Kidney (tissue), 13 donors: ENCODE measurements at regions not wholly inside any gene's neighbourhood (a gene's known extent, or its start where the extent isn't known, plus 50 kb on each side); places are given as distances from the start of the nearest gene placed in this dataset.

Experiments
- DNase-seq, 5 donors: peaks; one replicate each; pipeline ENCODE4 v3.0.0-alpha.2; 2013 to 2020
- FAIRE-seq: peaks from 2 replicates; lab custom pipeline; 2012; peaks lifted over from hg19 to GRCh38; lab: Jason Lieb, UNC
- H3K27ac ChIP-seq, 2 donors: one replicate each; pipeline ENCODE4 v1.7.0; 2013; ENCODE audit warnings: low read depth in 2 of 2, low read length in 2 of 2, inconsistent platforms in 1 of 2
- H3K27me3 ChIP-seq: one replicate; pipeline ENCODE4 v1.7.1; 2013; ENCODE audit warnings: low read length, inconsistent platforms; ENCODE audit not compliant: control insufficient read depth, insufficient read depth
- H3K36me3 ChIP-seq, 3 donors: one replicate each; pipeline versions ENCODE4 v1.7.0 to v1.7.1; 2013; ENCODE audit warnings: low read length in 3 of 3, control low read depth in 1 of 3, inconsistent platforms in 1 of 3; ENCODE audit not compliant: insufficient read depth in 3 of 3, control insufficient read depth in 2 of 3
- H3K4me1 ChIP-seq, 3 donors: one replicate each; pipeline versions ENCODE4 v1.7.0 to v1.7.1; 2013; ENCODE audit warnings: low read length in 3 of 3, inconsistent platforms in 1 of 3, low read depth in 1 of 3; ENCODE audit not compliant: control insufficient read depth in 2 of 3, insufficient read depth in 2 of 3
- H3K4me3 ChIP-seq, 3 donors: one replicate each; pipeline versions ENCODE4 v1.7.0 to v1.8.1; 2013; ENCODE audit warnings: low read length in 3 of 3, control low read depth in 1 of 3, inconsistent platforms in 1 of 3
- H3K9ac ChIP-seq, 3 donors: one replicate each; pipeline versions ENCODE4 v1.7.0 to v1.7.1; 2013; ENCODE audit warnings: low read length in 3 of 3, control low read depth in 1 of 3, inconsistent platforms in 1 of 3
- H3K9me3 ChIP-seq, 3 donors: one replicate each; pipeline versions ENCODE4 v1.7.0 to v1.7.1; 2013; ENCODE audit warnings: low read length in 3 of 3, control low read depth in 1 of 3, inconsistent platforms in 1 of 3; ENCODE audit not compliant: control insufficient read depth in 2 of 3, insufficient read depth in 1 of 3
- intact Hi-C: fragments of 100-400 bp; cut with DNase I; formaldehyde crosslinking; loops from one replicate; pipeline ENCODE4 v1.11.1; 2022
- TF ChIP-seq, protein P1 (sequence below): IDR thresholded peaks from 3 replicates; pipeline ENCODE4 v1.5.1; 2012; ENCODE audit warnings: mild to moderate bottlenecking, moderate library complexity, borderline replicate concordance; ENCODE audit not compliant: insufficient read depth; ENCODE audit errors: extremely low read depth
- donor health status: control.
- donor health status: control.
- donor health status: control.
- donor health status: control.
- donor health status: control.
- donor health status: DM: yes; HTN: yes; CAD: no.
- donor health status: Normal renal cell carcinoma (clear cell type).

DNA sequence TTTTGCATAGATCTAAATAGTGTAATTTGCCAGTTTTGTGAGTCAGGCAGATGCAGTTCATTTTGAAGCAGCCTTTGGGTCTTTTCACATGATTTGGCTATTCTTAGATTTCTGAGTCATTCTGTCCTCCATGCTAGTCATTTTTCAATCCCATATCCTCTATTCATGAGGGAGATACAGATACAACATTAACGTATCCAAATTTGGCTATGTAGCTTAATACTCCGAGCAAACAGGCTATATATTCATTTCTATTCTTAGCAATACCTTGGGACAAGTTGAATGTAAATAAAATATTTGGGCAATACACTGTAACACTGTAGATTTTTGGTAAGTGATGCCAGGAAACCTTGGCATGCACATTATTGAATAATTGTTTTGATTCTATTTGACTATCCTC, 270.7 kb upstream of the PDE3A start:
- Histone ChIP-seq H3K9me3 (no peaks in the 10 kb centered on the region), H3K27me3 (no peaks in the 10 kb centered on the region), H3K27ac (no peak overlapping the region), H3K9ac (no peak overlapping the region), H3K4me1 (no peaks in the 10 kb centered on the region), H3K36me3 (no peaks in the 10 kb centered on the region), H3K4me3 (no peak overlapping the region)
- FAIRE-seq (no peak), DNase-seq (no peak)
- TF ChIP-seq, protein P1, sequence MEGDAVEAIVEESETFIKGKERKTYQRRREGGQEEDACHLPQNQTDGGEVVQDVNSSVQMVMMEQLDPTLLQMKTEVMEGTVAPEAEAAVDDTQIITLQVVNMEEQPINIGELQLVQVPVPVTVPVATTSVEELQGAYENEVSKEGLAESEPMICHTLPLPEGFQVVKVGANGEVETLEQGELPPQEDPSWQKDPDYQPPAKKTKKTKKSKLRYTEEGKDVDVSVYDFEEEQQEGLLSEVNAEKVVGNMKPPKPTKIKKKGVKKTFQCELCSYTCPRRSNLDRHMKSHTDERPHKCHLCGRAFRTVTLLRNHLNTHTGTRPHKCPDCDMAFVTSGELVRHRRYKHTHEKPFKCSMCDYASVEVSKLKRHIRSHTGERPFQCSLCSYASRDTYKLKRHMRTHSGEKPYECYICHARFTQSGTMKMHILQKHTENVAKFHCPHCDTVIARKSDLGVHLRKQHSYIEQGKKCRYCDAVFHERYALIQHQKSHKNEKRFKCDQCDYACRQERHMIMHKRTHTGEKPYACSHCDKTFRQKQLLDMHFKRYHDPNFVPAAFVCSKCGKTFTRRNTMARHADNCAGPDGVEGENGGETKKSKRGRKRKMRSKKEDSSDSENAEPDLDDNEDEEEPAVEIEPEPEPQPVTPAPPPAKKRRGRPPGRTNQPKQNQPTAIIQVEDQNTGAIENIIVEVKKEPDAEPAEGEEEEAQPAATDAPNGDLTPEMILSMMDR = no peak
- intact Hi-C loops = no loop called here

DNA sequence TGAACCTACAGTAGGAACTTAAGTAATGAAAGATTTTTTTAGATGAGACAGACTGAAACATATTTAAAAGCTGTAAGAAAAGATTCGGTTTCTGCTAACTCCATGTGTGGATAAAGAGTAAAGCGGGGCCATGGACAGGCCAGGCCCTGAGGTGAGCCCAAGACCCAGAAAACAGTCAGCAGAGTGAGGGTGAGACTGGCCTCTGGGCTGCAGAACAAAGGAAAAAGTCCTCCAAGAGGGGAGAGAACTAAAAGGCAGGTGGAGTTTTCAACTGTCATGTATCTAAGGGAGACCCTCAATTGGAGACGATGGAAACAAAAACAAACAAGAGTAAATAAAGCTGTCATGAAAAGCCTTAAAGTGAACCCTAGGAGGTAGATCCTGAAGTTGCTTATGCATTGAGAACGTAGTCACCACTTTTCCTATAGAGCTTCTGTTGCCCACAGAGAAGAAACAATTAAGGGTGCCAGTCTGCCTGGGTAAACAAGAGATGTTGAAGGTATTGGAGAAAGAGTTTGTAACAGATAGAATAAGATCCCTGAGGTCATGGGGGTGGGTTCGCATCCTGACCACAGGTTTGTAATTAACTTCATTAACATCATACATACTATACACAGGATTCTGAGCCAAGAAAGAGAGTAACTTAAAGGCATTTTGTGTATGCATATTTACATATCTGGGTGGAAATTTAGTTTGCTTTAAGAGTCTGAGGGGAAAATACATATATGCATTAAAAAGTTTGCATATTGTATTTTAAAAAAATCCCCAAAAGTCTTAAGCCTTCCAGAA, 268.7 kb upstream of the PDE3A start:
- Histone ChIP-seq H3K27ac (no peak overlapping the region), H3K9me3 (no peaks in the 10 kb centered on the region), H3K4me3 (no peak overlapping the region), H3K27me3 (no peaks in the 10 kb centered on the region), H3K36me3 (no peaks in the 10 kb centered on the region), H3K4me1 (no peaks in the 10 kb centered on the region), H3K9ac (no peak overlapping the region)
- intact Hi-C loops = no loop called here
- TF ChIP-seq, protein P1 = no peak
- DNase-seq (peak in 2 of 5 donors; percentile 26 to 39), FAIRE-seq (no peak)

DNA sequence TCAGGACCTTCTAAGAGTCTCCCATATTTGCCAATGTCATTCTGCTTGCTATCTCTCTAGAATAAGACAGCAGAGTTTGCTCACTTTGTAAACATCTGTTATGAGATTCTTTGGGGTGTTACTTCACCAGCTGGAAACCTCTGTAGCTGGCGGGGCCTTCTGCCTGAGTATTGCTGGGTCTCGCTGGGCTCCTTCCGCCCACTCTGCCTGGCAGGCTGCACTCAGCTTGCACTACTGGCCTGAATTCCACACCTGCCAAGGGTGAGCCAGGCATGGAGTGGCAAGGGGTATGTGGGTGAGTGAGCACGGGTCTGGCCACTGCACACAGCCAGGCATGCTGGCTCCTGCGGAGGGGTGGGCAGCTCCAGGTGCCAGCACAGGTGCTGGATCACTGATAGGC, 267.3 kb upstream of the PDE3A start:
- FAIRE-seq (no peak), DNase-seq (peak in 2 of 5 donors; percentile 8 to 58)
- Histone ChIP-seq H3K27me3 (no peaks in the 10 kb centered on the region), H3K27ac (no peak overlapping the region), H3K9me3 (no peaks in the 10 kb centered on the region), H3K36me3 (no peaks in the 10 kb centered on the region), H3K4me3 (no peak overlapping the region), H3K9ac (no peak overlapping the region), H3K4me1 (no peaks in the 10 kb centered on the region)
- TF ChIP-seq, protein P1 = no peak
- intact Hi-C loops = no loop called here
